ENCODE measurements at regions not wholly inside any gene's neighbourhood (a gene's known extent, or its start where the extent isn't known, plus 50 kb on each side); places are given as distances from the start of the nearest gene placed in this dataset.

DNA sequence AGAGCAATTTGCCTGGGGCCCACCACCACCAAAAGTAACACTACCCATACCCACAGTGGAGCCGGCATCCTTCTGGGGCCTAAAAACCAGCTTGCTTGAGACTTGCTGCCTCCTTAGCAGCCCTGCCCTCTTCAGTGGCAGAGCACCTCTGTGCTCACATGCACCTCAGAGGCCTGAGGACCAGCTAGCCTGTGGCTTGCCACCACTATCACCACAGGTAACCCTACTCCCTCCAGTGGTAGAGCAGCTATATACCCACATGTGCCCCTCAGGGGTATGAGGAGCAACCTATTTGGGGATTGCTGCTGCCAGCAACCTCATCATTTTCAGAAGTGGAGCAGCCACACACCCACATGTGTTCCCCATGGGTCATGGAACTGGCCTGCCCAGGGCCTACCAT, 111.4 kb upstream of the SPRY2 start:
- FAIRE-seq = no peak

DNA sequence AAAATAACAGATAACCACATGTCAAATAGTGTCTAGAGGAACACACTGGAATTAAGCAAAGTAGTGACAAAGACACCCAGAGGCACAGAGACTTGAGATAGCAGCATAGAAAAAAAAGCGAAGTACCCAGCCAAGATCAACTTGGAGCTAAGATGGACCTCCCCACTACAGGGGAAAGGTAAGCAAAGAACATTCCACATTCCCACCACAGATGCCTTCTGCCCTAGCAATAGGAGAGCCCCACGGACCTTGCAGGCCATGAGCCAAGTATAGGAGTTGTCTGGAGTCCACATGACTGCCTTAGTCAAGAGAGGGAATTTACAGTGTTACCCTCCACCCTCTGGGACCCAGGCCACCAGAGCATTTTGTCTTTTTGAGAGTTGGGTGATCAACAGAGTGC, 110.7 kb upstream of the SPRY2 start:
- no peak for FAIRE-seq

DNA sequence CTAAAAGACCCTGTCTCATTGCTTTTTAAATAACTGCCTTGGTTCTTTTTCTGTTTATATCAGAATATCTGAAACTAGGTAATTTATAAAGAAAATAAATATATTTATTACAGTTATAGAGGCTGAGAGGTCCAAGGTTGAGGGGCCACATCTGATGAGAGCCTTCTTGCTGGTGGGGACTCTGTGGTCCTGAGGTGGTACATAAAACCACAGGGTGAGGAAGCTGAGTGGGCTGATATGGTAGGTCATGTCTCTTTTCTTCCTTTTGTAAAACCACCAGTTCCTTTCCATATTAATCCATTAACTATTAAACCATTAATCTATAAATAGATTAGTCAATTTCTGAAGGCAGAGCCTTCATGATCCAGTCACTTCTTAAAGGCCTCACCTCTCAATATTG, 109.5 kb upstream of the SPRY2 start:
- FAIRE-seq = no peak

DNA sequence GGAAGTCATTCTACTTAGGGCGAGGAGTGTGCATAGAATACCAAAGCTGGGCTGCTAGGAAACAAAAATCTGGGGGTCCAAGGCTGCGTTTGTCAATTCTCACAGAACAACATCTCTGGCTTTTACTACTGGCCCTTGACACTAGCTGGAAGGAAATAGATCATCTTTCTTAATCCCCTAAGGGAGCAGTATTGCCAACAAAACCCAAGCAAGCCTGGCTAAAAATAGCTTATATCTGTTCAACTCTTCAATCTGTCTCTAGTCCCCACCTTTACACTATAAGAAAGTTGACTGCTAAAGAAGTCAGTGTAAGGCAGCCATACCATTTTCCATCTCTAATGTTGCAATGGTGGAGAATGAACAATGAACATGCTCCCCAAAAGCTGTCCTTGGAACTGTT, 107.8 kb upstream of the SPRY2 start:
- FAIRE-seq = no peak

DNA sequence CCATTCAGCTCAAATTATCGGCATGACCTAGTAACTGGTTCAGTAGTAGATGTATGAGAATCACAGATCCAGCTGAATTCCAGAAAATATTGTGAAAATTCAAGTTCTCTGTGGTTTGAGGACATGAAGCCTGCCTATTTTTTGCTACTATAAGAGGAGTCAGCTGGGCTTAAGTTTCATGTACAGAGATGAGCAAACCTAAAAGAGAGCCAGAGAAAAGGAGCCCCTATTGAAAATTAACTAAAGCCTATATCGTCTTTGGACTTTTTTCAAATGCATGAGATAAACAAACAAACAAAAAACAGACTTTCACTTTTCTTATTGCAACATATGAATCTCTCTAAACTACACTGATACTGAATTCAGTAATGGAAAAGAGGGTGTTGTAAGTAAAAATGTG, 106.8 kb upstream of the SPRY2 start:
- FAIRE-seq = no peak

DNA sequence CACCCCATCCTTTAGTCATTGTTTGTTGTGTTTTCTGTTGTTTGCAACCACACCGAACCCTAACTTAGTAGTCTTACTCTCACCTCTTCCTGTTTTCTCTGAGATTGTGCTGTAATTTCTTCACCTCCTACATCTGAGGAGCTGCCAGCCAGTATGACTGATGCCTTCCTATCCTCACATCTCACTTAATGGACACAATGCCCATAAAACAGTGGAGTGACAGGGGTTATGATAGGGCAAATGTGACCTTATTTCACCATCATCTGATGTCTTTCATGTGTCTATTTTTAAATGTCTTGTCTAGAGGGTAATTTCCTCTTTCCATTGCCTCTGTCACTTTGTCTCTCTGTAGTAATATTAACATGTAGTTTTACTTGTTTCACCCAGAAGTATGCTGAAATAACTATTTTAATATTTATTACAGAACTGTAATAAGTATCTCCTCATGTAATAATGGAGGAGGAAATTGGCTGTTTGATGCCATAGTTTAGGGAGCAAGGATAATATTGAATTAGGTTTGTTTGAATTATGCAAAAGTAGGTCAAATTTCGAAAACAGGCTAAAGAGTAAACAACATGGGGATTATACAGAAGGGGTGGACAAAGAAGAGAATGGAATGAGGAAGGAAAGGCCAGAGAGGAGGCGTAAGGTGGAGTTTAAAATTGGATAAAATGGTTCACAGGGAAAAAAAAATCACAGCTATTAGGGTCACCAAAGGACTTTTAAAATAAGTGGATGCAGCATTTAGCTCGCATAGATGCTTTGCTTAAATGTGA, 103.5 kb upstream of the SPRY2 start:
- FAIRE-seq = no peak

DNA sequence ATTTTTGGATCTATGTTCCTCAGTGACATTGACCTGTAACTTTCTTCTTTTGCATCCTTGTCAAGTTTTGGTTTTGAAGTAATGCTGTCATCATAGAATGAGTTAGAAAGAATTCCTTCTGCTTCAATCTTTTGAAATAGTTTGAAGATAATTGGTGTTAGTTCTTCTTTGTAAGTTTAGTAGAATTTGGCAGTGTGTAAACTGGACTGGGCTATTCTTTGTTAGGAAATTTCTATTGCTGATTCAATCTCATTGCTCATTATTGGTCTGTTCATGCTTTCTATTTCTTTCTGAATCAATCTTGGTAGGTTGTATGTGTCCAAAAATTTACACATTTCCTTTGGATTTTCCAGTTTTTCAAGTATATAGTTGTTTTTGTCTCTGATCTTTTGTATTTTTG, 101.7 kb upstream of the SPRY2 start:
- no peak for FAIRE-seq

DNA sequence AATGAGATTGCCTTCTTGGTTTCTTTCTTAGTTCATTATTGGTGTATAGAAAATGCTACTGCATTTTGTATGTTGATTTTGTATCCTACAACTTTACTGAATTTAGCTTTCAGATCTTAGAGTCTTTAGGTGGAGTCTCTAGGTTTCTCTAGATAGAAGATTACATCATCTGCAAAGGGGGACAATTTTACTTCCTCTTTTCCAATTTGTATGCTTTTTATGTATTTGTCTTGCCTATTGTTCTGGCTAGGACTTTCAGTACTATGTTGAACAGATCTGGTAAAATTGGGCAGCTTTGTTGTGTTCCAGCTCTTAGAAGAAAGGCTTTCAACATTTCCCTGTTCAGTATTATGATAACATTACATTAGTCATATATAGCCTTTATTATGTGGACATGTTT, 101.0 kb upstream of the SPRY2 start:
- no peak for FAIRE-seq

DNA sequence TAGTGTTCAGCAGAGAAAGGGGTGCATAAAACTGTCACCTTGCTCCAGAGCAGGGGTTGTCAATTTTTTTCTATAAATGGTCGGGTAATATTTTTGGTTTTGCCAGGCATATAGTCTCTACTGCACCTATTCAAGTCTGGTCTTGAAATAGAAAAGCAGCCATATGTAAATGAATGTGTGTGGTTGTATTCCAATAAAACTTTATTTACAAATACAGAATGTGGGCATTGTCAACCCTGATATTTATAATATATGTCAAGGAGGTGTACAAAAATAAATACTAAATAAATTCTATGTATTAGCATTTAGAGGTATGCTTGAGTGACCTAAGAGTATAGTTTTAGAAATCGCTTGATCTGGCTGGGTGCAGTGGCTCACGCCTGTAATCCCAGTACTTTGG, 97.6 kb upstream of the SPRY2 start:
- no peak for FAIRE-seq

DNA sequence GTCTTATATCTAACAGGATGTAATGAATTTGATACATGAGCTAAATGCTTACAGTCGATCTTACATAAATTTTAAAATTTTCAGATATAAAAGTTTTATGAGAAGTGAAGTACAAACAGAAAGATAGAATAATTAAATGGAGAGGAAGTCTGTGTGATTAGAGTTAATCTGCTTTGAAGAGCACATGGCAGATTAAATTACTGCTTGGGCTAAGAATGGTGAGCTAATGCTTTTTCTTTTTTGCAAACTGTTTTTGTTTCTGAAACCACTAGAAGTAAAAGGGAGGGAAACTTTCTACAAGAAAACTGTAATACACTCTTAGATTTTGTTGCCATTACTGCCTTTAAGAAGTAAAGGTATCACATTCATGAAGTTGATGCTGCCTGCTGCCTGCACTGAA, 96.3 kb upstream of the SPRY2 start:
- no peak for FAIRE-seq

DNA sequence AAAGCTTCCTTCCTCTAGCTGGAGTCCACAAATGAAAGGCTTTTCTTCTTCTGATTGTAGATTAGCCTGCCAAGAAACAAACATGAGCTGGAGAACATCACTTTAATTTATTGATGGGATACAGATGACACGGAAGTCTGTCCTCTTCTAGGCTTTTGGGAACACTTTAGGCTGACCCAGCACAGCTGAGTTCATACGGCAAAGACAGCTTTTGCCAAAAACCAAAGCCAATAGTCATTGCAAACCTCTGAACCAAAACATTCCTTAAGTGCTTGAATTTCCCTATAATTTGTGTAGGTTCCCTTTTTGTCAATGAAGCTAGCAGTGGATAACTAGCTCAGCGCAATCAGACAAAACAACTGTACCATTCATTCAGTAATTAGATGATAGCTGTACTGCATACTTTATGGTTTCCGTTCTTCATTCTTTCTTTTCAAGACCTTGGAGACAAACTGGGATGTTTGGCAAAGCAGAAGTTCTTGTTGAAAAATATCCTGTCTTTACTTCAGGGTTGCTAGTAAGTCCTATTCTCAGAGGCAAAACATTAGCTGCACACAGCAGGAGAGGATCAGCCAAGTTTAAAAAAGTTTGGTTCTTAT, 95.7 kb upstream of the SPRY2 start:
- no peak for FAIRE-seq

DNA sequence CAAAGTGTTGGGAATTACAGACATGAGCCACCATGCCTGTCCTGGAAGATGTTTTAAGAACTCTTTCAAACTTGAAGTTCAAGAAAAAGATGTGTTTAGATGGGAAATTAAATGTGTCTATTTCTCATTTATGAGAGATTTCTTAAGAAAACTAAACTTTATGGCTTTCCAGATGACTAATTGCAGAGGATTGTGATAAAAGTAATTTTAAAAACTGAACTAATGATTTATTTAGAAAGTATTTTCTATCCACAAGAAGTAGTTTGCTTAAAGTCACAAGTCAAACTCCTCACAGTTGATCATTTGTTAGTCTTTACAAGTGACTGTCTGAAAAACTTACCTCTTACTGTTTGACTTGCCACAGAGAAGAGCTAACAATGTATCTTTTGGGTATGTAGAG, 89.6 kb upstream of the SPRY2 start:
- no peak for FAIRE-seq

DNA sequence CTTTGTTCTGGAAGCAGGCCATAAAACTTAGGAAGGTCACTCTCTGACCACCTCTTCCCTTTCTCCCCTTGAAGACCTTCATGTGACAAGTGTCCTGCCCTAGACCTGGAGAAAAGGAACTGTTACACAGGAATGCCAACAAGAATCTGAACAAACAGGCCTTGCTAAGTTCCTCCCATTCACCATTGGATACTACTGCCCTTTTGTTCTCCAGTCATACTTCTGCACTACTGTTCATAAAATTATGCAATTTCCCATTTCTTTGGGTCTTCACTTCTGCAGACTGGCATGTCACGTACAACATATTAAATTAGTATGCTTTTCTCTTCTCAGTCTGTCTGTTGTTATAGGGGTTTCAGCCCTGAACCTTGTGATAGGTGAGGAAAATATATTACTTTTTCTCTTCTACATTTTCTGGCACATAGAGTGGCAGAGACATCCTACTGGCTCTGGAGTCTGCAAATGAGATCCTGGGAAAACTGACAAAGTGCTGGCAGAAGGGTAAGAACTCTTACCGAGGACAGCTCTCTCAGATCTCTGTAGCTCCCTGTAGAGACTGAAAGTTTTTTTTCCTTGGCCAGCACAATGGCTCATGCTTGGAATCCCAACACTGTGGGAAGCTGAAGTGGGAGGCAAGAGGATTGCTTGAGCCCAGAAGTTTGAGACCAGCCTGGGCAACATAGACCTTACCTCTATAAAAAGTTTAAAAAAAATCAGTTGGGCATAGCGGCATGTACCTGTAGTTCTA, 87.6 kb upstream of the SPRY2 start:
- no peak for FAIRE-seq

DNA sequence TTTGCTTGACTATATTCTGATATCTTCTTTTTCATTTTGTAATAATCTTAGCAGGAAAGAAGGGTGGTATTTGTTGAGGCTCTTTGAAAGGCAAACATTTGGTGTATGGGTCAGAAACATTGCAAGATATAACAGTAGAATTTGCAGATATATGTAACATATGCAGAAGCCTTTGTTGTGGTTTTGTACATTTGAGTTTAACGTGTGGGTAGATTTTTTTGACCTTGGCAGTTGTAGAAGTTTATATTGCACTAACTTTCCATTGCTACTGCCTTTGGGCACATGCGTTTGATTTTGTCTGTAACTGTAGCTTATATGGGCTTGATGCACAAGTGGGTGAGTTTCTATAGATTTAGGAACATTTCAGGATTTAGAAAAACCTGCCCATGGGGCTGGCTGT, 78.5 kb upstream of the SPRY2 start:
- FAIRE-seq = no peak

DNA sequence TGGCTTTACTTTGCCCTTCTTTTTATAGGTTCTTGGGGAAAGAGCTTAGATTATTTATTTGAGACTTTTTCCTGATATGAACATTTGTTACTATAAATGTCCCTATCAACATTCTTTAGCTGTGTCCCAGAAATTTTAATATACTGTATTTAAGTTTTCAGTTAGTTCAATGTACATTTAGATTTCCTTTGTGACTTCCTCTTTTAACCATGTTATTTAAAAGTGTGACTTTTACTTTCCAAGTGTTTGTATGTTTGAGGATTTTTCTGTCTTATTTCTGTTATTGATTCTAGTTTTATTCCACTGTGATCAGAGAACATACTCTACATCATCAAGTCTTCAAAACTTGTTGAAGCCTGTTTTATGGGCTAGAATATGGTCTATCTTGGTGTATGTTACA, 72.7 kb upstream of the SPRY2 start:
- FAIRE-seq = no peak

DNA sequence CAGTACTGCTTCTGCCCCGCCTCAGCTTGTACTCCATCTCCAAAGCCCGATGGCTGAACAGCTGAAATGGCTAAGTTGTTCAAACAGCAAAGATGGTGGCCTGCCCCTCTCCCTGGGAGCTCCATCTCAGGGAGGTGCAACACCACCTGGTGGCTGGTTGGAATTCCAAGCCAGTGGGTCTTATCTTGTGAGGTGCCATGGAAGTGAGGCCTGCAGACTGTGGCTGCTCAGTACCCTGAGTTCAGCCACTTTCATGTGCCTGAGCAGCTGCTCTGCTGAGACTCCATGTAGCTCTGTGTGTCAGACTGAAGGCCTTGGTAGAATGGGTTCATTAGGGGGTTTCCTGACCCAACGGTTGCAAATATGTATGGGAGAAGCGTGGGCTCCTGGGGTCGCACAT, 67.3 kb upstream of the SPRY2 start:
- FAIRE-seq = no peak

DNA sequence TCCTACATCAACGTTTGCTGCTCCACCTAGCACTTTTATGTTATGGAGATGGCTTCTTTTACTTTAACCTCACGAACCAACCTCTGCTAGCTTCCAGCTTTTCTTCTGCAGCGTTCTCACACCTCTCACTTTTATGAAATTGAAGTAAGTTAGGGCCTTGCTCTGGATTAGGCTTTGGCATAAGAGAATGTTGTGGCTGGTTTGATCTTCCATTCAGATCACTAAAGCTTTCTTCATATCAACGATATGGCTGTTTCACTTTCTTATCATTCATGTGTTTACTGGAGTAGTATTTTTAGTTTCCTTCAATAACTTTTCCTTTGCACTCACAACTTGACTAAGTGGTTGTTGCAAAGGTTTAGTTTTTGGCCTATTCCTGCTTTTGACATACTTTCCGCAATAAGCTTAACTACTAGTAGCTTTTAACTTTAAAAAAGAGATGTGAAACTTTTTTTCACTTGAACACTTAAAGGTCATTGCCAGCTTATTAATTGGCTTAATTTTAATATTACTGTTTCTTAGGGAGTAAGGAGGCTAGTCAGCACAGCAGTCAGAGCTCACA, 60.0 kb upstream of the SPRY2 start:
- no peak for FAIRE-seq

DNA sequence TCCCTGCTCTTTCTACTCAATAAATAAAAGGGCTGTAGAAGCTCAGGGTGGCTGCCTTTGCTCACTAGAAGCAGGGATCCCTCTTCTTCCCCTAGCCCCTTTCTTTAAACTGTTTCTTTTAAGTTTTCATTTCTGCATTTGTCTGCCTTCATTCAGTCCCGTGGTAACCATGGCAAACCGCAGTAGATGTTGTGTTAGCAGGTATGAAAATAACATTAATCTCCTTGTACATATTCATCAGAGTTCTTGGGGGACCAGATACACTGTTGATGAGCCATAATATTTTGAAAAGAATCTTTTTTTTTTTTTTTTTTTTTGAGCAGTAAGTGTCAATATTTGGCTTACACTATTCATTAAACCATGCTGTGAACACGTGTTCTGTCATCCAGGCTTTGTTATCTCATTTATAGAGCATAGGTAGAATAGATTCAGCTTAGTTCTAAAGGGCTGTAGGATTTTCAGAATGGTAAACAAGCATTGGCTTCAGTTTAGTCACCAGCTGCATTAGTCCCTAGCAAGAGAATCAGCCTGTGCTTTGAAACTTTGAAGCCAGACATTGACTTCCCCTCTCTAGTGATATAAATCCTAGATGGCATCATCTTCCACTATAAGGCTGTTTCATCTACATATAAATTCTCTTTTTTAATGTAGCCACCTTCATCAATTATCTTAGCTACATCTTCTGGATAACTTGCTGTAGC, 59.4 kb upstream of the SPRY2 start:
- no peak for FAIRE-seq

DNA sequence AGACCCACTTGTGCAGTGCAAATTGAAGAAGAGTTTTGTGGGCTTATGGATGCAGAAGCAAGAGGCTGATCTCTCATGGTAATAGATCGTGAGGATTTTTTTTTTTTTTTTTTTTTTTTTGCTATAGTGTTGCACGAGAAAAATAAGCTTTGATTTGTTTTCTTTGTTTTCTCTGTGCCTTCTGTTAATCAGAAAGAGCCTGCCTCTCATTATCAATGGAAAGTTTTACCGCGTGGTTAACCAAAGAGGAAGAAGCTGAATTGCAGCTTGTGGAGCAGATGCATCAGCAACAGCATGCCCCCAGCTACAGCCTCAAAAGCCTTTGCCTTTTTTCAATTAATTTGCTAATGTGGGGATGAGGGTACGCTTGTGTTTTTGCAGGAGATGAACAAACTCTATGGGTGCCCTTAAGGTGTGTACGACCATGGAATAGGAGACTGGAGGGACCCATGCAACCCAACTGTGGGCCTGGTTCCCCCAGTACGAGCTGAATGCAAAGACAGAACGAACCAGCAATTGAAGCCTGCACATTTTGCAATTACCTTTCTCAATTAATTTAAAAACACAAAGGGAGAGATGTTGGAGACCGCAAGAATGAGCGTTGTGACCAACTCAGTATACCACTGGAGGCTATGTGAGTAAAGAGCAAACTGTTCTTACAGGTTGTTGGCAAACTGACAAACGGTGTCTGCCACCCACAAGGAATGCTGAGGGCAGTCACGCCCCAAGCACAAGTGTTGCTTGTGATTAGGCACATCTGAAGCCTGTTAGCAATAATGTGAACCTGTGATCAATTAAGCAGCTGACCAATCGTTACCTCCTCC, 58.6 kb upstream of the SPRY2 start:
- FAIRE-seq = no peak

Measured in islet of Langerhans (tissue), 1 donor.